Inferior parietal cortex (tissue), 1 donor: ENCODE measurements at regions not wholly inside any gene's neighbourhood (a gene's known extent, or its start where the extent isn't known, plus 50 kb on each side); places are given as distances from the start of the nearest gene placed in this dataset.

Source experiments
- DNase-seq: peaks from one replicate; pipeline ENCODE4 v3.0.0-alpha.2; 2016; ENCODE audit errors: extremely low spot score

DNA sequence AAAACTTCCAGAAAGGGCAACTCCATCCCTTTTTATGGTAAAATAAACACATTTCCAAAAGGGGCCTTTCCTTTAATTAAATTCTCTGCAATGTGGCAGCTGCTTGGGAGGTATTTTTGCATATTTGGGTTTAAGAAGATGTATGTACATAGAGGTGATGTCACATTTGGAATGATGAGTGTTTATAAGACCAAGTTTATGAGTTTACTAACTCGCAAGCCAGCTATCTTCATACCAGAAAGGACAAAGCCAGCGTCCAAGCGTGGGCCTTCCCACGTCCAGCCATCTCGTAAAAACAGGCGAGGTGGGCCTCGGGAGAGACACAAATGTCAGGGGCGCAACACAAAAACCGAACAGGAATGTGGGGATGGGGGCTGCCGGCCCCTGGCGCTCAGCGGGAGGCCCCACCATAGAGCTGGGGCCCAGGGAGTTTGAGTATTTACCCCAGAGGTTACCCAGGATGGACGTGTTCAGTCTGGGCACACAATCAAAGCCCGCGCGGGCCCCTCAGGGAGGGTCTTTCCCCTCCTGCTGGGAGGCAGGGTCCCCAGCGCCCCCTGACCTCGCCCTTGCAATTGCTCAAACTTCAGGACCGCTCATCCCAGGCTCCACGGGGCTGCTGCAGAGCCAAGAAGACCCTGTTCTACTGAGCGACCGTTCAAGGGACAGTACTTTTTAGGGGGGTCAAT lies 137.3 kb downstream of the TWIST2 start:
- DNase-seq: no peak

DNA sequence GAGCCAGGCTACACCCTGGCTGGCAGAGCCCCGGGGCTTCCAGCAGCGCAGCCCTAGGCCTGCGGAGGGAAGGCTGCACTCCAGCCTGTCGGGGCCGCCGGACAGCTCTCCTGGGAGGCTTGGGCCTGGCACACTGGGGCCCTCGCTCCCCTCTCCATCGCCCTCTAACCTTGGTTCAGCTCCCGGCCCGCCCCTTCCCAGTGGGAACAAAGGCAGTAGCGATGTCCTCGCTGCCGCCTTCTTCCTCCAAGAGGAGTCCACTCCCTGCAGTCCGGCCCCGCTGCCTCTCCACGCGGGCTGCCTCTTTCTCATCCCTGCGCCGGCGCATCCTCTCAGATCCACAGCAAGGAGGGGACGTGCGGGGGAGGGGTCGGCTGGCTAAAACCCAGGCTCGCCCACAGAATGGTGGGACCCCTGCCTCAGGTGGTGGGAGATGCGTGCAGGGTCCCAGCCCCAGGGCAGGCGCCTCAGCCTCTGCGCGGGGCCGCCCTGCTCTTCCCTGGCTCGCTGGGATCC lies 138.1 kb downstream of the TWIST2 start:
- DNase-seq: no peak

DNA sequence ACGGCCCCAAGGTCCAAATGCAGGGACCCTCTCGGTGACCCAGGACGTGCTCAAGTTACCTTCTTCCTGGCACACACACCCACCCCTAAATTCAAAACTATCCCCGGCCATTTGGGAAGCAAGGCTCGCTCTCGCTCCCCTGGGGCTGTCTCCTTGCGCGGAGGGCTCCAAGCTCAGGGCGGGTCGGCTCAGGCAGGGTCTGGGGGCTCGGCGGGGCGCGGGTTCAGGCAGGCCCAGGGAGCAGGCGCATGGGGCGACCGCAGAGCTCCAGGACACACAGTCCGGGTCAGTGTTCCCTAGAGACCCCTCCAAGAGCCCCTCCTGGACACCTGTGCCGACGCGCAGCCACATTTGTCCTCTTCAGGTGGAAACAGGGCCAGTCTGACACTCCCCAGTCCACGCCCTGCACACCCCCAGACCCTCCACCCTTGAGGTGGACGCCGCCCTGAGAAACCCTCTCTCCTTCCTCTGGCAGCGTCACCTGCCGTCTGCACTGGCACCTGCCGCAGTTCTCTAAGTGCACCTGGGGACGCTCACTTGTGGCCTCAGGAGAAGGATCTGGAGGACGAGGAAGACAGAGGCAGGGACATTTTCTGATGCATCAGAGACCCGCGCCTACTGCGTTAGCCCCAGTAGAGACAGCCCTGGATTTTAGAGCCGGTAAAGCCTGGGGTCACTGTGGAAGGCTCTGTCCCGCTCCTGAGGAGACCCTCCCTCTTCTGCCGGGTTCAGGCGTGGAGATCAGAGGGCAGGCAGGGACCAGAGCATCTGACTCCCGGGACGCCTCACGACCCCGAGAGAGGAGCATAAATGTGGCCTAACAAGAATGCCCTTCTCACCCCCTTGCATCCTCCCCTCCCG lies 138.8 kb downstream of the TWIST2 start:
- no peak for DNase-seq

DNA sequence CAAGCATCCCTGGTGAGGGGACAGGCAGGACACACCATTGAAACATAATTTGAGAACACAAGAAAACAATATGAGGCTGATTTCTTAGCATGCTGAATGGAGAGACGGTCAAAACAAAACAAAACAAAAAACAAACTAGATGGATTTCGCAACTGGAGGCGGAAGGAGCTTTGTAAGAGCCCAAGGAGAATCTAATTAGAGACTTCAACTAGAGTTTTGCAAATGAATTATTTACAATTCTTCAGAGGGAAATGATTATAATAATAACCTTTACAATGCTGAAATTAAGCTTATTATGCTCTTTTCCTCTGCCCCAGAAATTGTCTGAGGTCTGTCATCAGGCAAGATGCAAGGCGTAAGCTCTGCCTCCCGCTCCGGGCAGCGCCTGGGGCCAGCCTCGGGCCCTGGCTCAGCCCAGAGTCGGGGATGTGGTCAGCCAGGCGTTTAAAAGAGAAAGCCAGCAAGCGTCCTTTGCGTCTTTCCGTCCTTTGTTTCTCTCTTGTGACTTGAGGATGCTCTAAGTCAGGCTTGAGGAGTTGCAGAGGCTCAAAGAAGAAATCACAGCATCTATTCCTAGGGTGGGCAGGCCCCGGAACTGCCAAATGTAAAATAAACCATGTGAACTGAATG lies 139.6 kb downstream of the TWIST2 start:
- no peak for DNase-seq

DNA sequence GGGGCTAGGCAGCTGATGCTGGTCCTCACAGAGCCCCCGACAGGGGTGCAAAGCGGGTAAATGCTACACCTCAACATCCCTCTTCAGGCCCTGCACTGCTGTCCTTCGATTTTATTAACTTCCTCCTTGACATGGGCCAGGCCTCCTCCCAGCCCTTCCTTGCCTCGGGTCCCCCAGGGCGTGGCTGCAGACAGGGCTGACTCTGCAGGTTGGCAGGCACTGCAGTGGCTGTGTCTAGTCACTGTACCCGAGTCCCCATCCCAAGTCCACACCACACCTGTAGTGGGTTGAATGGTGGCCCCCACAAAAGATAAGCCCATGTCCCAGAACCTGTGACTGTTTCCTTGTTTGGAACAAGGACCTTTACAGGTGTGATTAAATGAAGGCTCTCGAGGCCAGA lies 140.2 kb downstream of the TWIST2 start:
- no peak for DNase-seq

DNA sequence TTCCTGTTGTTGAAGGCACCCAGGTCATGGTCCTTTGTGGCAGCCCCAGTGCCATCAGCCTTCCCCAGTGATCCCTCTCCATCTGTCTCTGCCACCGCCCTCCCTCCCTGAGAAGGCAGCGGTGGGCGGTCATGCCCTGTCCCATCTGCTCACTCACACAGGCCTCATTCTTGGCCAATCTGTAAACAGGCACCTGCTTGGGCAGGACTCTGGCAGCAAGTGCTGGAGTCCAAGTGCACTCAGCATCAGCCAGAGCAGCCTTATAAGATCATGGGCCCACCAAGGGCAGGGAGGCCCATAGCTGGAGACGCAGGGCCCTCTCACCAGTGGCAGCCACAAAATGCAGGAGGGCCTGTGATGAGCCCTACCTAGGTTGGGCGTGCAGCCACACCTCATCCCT lies 140.9 kb downstream of the TWIST2 start:
- DNase-seq: no peak

DNA sequence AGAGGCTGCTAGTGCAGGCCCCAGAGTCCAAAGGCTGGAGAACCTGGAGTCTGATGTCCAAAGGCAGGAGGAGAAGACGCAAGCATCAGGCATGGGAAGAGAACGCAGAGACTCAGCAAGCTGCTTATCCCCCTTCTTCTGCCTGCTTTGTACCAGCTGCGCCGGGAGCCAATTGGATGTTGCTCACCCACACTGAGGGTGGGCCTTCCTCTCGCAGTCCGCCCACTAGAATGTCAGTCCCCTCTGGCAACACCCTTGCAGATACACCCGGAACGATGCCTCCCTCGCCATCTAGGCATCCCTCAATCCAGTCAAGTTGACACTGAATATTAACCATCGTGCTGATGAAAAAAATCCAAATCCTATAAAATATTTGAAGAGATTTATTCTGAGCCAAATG lies 141.6 kb downstream of the TWIST2 start:
- DNase-seq: no peak

DNA sequence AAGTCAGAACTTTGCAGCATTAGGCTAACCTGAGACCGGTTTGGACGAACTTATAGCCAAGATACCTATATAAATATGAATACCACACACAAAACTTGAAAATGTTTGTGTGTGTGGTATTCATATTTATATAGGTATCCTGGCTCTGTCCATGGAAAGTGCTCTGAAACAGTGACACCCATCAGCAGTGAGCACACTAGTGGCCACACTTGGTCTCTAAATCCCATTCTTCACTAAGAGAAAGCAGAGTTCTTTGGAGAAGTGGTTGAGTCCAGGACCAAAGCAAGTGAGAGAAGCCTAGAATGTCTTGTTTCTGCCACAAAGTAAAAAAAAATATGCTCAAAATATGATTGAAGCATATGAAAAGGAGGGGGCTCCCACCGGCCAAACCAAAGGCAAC lies 146.5 kb downstream of the TWIST2 start:
- no peak for DNase-seq

DNA sequence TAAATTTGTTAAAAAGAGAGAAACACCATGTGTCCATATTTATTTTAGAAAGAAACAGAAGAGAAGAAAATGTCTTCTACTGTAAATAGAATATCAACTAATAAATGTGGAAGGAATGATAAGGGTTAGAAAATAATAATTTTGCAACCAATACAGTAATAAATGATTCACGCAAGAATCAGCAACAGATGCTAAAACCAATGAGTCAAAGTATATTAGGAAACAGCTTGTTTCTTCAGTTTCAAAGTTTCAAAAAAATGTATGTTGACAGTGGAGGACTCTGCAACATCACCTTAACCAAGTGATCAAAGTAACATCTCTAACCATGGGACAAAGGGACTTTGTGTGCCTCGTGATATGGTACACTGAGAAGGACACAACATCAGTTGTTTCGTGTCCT lies 147.0 kb downstream of the TWIST2 start:
- DNase-seq: no peak

DNA sequence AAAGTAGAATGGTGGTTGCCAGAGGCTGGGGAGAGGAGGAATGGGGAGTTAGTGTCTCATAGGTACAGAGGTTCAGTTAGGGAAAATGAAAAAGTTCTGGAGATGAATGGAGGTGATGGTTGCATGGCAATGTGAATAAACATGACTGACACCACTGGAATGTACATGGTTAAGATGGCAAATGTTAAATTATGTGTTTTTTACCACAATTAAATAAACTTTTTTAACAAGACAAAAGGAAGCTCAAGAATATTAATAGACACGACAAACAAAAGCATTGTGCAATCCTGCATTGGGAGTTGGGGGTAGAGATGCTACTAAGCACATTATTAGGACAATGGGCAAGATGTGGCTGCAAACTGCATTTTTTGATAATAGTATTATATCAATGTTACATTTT lies 147.7 kb downstream of the TWIST2 start:
- no peak for DNase-seq

DNA sequence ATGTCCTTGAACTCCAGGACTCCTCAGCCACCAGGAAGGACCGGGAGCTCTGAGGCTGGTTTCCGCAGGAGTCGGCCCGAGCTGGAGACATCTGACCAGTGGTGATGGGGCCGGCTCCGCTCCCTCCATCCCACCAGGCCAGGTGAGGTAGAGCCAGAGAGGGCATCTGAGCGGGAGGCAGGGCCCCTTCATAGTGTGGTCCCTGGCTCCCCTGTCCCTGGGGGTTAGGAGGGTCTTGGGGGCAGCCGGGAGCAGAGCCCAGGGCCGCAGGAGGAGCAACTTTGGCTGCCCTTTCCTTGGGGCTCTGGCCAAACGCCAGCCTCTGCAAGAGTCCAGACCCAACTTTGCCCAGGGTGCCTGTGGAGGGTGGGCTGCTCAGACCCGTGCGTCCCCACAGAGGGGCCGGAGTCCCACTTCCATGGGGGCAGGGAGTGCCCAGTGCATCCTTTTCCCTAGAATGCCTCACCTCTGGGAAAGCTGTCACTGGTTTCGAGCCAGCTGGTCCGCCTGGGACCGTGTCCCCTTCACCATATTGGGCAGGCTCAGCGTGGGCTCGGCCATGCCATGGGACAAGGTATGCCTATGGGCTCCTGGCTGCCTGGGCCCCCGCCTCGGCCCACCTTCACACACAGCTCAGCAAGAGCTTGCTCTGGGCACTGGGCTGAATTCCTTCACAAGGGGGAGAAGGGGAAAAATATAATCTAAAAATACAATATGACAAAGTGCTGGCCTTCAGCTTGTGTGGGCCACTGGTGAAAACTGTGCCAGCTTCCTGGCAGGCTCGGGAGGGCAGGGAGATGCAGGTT lies 148.6 kb downstream of the TWIST2 start:
- DNase-seq: no peak

DNA sequence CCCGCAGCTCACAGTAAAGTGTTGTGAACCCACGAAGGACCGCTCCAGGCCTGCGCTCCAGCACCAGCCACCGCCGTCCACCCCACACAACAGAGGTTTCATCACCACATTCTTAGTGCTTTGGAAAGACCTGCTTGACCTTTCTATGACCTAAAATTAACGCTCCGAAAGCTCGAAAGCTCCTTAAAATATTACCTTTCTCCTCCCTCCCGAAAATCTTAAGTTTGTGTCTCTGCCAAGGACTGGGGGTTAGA lies 149.2 kb downstream of the TWIST2 start:
- no peak for DNase-seq

DNA sequence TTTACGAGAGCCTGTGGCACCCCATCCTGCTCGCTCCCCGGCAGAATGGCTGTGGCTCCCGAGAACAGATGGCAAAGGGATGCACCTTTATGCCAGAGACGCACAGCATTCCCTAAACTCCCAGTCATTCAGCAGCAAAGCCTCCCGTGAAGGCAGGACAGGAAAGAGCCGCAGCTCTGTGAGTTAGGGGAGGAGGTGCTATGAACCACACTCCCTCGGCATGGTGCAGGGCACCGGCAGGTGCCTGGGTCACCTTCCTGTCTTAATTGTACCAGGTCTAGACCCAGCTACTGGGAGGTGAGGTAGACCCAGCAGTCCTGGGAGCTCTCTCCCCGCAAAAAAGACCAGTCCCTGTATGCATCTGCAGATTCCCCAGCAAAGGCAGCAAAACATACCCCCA lies 149.8 kb downstream of the TWIST2 start:
- no peak for DNase-seq
